ENCODE measurements at regions not wholly inside any gene's neighbourhood (a gene's known extent, or its start where the extent isn't known, plus 50 kb on each side); places are given as distances from the start of the nearest gene placed in this dataset.
"Not testable (repeated sequence)": the region's sequence is repeated elsewhere in the genome, so short reads cannot be mapped to it uniquely, and the experiment has no call there.

DNA sequence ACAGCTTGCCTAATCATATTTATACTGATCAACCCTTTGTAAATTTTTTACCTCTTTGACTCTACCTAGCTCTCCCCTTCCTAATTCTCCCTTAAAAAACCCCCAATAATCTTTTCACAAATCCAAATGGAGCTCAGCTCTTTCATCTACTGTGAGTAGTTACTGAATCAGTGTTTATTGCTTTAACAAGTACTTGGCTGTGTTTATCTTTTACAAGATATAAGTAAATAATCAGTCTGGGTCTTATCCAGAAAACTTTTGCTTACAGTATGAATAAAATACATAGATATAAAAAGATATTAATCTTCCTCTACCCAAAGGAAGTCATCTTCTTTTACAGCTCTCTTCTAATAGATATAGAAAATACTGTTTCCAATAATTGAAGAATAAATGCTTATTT, 366.4 kb downstream of the RAP2B start:
- DNase-seq, result no peak
- Mint-ChIP-seq H3K36me3 (ENCODE audit: low read depth) (no peaks in the 10 kb centered on the region), H3K9me3 (no peaks in the 10 kb centered on the region), H3K27ac (no peak overlapping the region), H3K4me3 (no peak overlapping the region), H3K4me1 (ENCODE audit: low read depth) (no peaks in the 10 kb centered on the region), H3K27me3 (ENCODE audit: insufficient read depth) (no peaks in the 10 kb centered on the region)
- no peak for TF ChIP-seq CTCF (IDR thresholded peaks at IDR 0.05)

GRCh38 chr3:153539263-153539662, 377.2 kb downstream of the RAP2B start:
- H3K27ac Mint-ChIP-seq, result no peak overlapping the region
- H3K9me3 Mint-ChIP-seq, result no peaks in the 10 kb centered on the region
- no peaks in the 10 kb centered on the region for H3K27me3 Mint-ChIP-seq (ENCODE audit: insufficient read depth)
- H3K4me1 Mint-ChIP-seq (ENCODE audit: low read depth), result no peaks in the 10 kb centered on the region
- no peaks in the 10 kb centered on the region for H3K36me3 Mint-ChIP-seq (ENCODE audit: low read depth)
- no peak for DNase-seq
- TF ChIP-seq CTCF (IDR thresholded peaks at IDR 0.05), result no peak
- no peak overlapping the region for H3K4me3 Mint-ChIP-seq

GRCh38 chr3:153545471-153545870, 383.4 kb downstream of the RAP2B start:
- no peak for TF ChIP-seq CTCF (IDR thresholded peaks at IDR 0.05)
- no peak overlapping the region for H3K27ac Mint-ChIP-seq
- no peak for DNase-seq
- H3K27me3 Mint-ChIP-seq (ENCODE audit: insufficient read depth), result no peaks in the 10 kb centered on the region
- H3K36me3 Mint-ChIP-seq (ENCODE audit: low read depth), result no peaks in the 10 kb centered on the region
- H3K4me1 Mint-ChIP-seq (ENCODE audit: low read depth), result no peaks in the 10 kb centered on the region
- H3K9me3 Mint-ChIP-seq, result no peaks in the 10 kb centered on the region
- no peak overlapping the region for H3K4me3 Mint-ChIP-seq

GRCh38 chr3:153547970-153548369, 385.9 kb downstream of the RAP2B start:
- no peaks in the 10 kb centered on the region for H3K4me1 Mint-ChIP-seq (ENCODE audit: low read depth)
- no peak overlapping the region for H3K27ac Mint-ChIP-seq
- DNase-seq, result no peak
- no peaks in the 10 kb centered on the region for H3K36me3 Mint-ChIP-seq (ENCODE audit: low read depth)
- H3K4me3 Mint-ChIP-seq, result no peak overlapping the region
- TF ChIP-seq CTCF (IDR thresholded peaks at IDR 0.05), result no peak
- no peaks in the 10 kb centered on the region for H3K9me3 Mint-ChIP-seq
- H3K27me3 Mint-ChIP-seq (ENCODE audit: insufficient read depth), result no peaks in the 10 kb centered on the region

GRCh38 chr3:153549686-153550085, 387.7 kb downstream of the RAP2B start:
- DNase-seq; H3K27me3 Mint-ChIP-seq (ENCODE audit: insufficient read depth); H3K9me3 Mint-ChIP-seq; H3K36me3 Mint-ChIP-seq (ENCODE audit: low read depth); H3K4me3 Mint-ChIP-seq; H3K27ac Mint-ChIP-seq; H3K4me1 Mint-ChIP-seq (ENCODE audit: low read depth): not testable (repeated sequence)

DNA sequence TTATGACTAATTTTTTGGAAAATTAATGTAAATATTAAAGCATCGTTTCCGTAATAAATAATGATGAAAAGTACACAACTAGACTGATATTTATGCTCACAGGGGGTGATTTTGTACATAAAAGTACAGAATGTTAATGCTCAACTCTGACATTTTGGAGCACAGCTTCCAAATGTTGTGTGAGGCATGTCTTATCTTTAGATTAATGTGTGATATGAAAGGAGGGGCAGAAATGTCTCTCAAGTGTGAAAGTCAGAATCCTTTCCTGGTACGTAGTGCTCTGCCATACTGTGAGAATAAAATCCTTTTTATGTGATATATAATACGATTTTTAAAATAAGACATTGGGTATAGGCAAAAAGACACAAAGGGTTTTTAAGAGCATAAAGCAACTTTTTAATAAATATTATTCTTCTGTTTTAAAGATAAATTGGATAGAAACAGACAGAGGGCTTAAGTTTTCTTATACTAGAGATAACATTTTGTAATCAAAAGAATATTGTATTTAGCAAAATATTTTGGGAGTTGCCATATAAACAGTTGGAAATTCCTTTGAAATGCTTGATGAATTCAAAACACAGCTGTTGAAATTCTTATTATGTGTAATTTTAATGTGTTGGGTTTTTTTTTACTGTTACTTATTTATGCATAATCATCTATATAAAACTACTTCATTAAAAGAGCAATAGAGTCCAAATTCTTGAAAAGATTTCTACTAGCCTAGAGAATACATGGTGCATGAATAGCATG, 389.7 kb downstream of the RAP2B start:
- Mint-ChIP-seq H3K27me3 (ENCODE audit: insufficient read depth) (no peaks in the 10 kb centered on the region), H3K9me3 (no peaks in the 10 kb centered on the region), H3K36me3 (ENCODE audit: low read depth) (no peaks in the 10 kb centered on the region), H3K27ac (no peak overlapping the region), H3K4me1 (ENCODE audit: low read depth) (no peaks in the 10 kb centered on the region), H3K4me3 (no peak overlapping the region)
- no peak for DNase-seq
- TF ChIP-seq CTCF (IDR thresholded peaks at IDR 0.05), result no peak
